H1 (cell line): ENCODE measurements at regions not wholly inside any gene's neighbourhood (a gene's known extent, or its start where the extent isn't known, plus 50 kb on each side); places are given as distances from the start of the nearest gene placed in this dataset.
A peak's percentile ranks its signal among the peaks of the same experiment; 100 is the strongest.

Source experiments
- ASH2L ChIP-seq: fragments of 200-600, 300-600 bp; sonication (generic); IDR thresholded peaks from one replicate; pipeline ENCODE4 v1.7.1; 2017; ENCODE audit warnings: low read length
- BACH1 ChIP-seq: IDR thresholded peaks from 2 replicates; pipeline ENCODE4 v1.6.1; 2012; ENCODE audit warnings: low read length, improper control_type of control experiment
- BRCA1 ChIP-seq: IDR thresholded peaks from 2 replicates; pipeline ENCODE4 v1.6.1; 2012; ENCODE audit warnings: low read depth, low read length, improper control_type of control experiment
- CBX5 ChIP-seq: fragments of 300-800, 300-1000 bp; sonication (generic); IDR thresholded peaks from 2 replicates; pipeline ENCODE4 v1.7.1; 2016; ENCODE audit warnings: antibody characterized with exemption, low read length, low read depth
- EZH2 ChIP-seq: fragments of 200-600 bp; sonication (generic); IDR thresholded peaks from 2 replicates; pipeline ENCODE4 v1.7.1; 2012; ENCODE audit warnings: low read depth, mild to moderate bottlenecking, moderate library complexity, low read length, inconsistent platforms; ENCODE audit not compliant: severe bottlenecking
- HDAC2 ChIP-seq, 2 experiments: fragments of 300-600 bp in 1 of 2; sonication (generic) in 1 of 2; IDR thresholded peaks; 2 replicates each; pipeline ENCODE4 v1.6.1; 2011 to 2012; ENCODE audit warnings: low read depth in 2 of 2, low read length in 2 of 2, mild to moderate bottlenecking in 2 of 2, moderate library complexity in 2 of 2, borderline replicate concordance in 1 of 2, inconsistent platforms in 1 of 2
- JUND ChIP-seq: IDR thresholded peaks from 2 replicates; pipeline ENCODE4 v1.6.1; 2011; ENCODE audit warnings: mild to moderate bottlenecking, improper control_type of control experiment, low read length
- KDM4A ChIP-seq: IDR thresholded peaks from one replicate; pipeline ENCODE4 v1.7.1; 2012; ENCODE audit warnings: low read depth, mild to moderate bottlenecking, moderate library complexity, low read length, inconsistent platforms; ENCODE audit not compliant: severe bottlenecking
- KDM5A ChIP-seq: fragments of 200-600 bp; IDR thresholded peaks from 2 replicates; pipeline ENCODE4 v1.7.1; 2012; ENCODE audit warnings: mild to moderate bottlenecking, low read length, inconsistent platforms, mixed read lengths
- NANOG ChIP-seq: IDR thresholded peaks from 2 replicates; pipeline ENCODE4 v1.6.1; 2011; ENCODE audit warnings: low read length, low read depth, mild to moderate bottlenecking, inconsistent platforms; ENCODE audit not compliant: insufficient read depth, poor library complexity, severe bottlenecking
- NRF1 ChIP-seq: IDR thresholded peaks from 2 replicates; pipeline ENCODE4 v1.6.1; 2011; ENCODE audit warnings: mild to moderate bottlenecking, low read depth, low read length, improper control_type of control experiment
- POLR2A ChIP-seq, 2 experiments: IDR thresholded peaks; 1 replicate in 1 of 2; 2 replicates in 1 of 2; pipeline ENCODE4 v1.6.1; 2011; ENCODE audit warnings: low read depth in 2 of 2, low read length in 2 of 2, mild to moderate bottlenecking in 2 of 2; ENCODE audit errors: control extremely low read depth in 1 of 2
- POLR2AphosphoS5 ChIP-seq: IDR thresholded peaks from 2 replicates; pipeline ENCODE4 v1.6.1; 2011; ENCODE audit warnings: low read depth, low read length
- POU5F1 ChIP-seq: IDR thresholded peaks from 2 replicates; pipeline ENCODE4 v1.6.1; 2011; ENCODE audit warnings: low read depth, mild to moderate bottlenecking, low read length, moderate library complexity
- RFX5 ChIP-seq: IDR thresholded peaks from 2 replicates; pipeline ENCODE4 v1.6.1; 2011; ENCODE audit warnings: low read depth, low read length, improper control_type of control experiment, borderline replicate concordance
- RNF2 ChIP-seq: fragments of 200-900, 300-1000 bp; sonication (generic); IDR thresholded peaks from 2 replicates; pipeline ENCODE4 v1.7.1; 2016; ENCODE audit warnings: borderline replicate concordance, low read depth, mild to moderate bottlenecking, antibody characterized with exemption, low read length; ENCODE audit not compliant: poor library complexity, severe bottlenecking; ENCODE audit errors: missing control alignments
- SIN3A ChIP-seq, 2 experiments: IDR thresholded peaks in 1 of 2; conservative IDR thresholded peaks in 1 of 2; 2 replicates each; pipeline ENCODE4 v1.6.1; 2011 to 2012; ENCODE audit warnings: low read length in 2 of 2, improper control_type of control experiment in 1 of 2, low read depth in 1 of 2, mild to moderate bottlenecking in 1 of 2
- SIX5 ChIP-seq: IDR thresholded peaks from 2 replicates; pipeline ENCODE4 v1.6.1; 2011; ENCODE audit warnings: mild to moderate bottlenecking, low read depth, low read length
- SP1 ChIP-seq: IDR thresholded peaks from 2 replicates; pipeline ENCODE4 v1.6.1; 2011; ENCODE audit warnings: low read depth, low read length
- SP2 ChIP-seq: IDR thresholded peaks from 2 replicates; pipeline ENCODE4 v1.6.1; 2012; ENCODE audit warnings: mild to moderate bottlenecking, low read length, inconsistent platforms
- SP4 ChIP-seq: IDR thresholded peaks from 2 replicates; pipeline ENCODE4 v1.6.1; 2012; ENCODE audit warnings: low read length, inconsistent platforms
- SRF ChIP-seq: IDR thresholded peaks from 2 replicates; pipeline ENCODE4 v1.6.1; 2011; ENCODE audit warnings: mild to moderate bottlenecking, low read depth, low read length, moderate library complexity
- TCF12 ChIP-seq: IDR thresholded peaks from 2 replicates; pipeline ENCODE4 v1.6.1; 2011; ENCODE audit warnings: low read depth, mild to moderate bottlenecking, low read length
- USF2 ChIP-seq: IDR thresholded peaks from 2 replicates; pipeline ENCODE4 v1.6.1; 2011; ENCODE audit warnings: low read length, improper control_type of control experiment
- ZNF274 ChIP-seq: IDR thresholded peaks from 2 replicates; pipeline ENCODE4 v1.7.0; 2012; ENCODE audit warnings: low read length, borderline replicate concordance; ENCODE audit errors: extremely low read depth

DNA sequence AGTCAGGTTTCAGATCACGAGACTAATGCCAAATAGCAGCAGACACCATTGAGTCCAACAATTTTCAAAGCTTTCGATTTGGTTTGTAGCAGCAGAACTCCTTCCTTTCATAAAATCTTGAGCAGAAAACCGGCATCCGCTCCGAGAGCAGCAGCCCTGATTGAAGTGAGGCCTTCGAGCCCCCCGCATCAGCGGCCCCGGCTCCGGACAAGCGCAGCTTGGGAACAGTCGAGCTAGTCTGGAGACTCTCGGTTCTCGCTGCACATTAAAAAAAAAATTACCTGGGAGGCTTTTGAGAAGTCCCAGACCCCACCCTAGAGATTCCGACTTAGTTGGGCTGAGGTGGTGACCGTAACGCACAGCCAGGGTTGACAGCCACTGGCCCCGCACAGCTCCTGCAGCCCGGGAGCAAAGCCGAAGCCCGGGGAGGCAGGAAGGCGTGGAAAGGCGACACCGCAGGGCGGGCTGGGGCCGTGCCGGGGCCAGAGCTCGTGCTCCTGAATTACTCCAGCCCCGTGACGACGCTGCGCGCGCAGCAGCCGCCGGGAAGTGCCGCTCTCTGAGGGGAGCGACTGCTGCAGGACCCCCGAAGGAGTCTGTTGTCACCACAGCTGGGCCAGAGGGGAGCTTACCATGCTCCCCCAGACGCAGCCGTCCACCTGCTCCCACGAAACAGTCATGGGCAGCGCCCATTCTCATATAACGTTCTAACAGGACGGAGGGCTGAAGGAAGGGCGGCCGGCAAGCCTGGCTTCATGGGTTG, 57.8 kb downstream of the SPATA19 start (continued):
- TF ChIP-seq NRF1 (no peak), SIX5 (no peak), SP4 (no peak), USF2 (0 out of 2 replicates have a peak, but pooled peaks have one; percentile 39), RFX5 (no peak), ASH2L (peak; percentile 39), CBX5 (no peak), BACH1 (no peak), BRCA1 (no peak), SRF (no peak), NANOG (no peak), POLR2A (IDR thresholded peaks at IDR 0.05; ENCODE audit: control extremely low read depth in 1 of 2, low read depth in 2 of 2, low read length in 2 of 2) (no peak), KDM4A (peak; percentile 80), POLR2AphosphoS5 (no peak), EZH2 (peak; percentile 54), KDM5A (no peak), RNF2 (peak; percentile 31), SIN3A (conservative IDR thresholded peaks at IDR 0.05 in 1 of 2, IDR thresholded peaks at IDR 0.05 in 1 of 2; ENCODE audit: low read depth in 1 of 2, low read length in 2 of 2) (no peak), TCF12 (no peak), SP1 (no peak), HDAC2 (IDR thresholded peaks at IDR 0.05; ENCODE audit: borderline replicate concordance in 1 of 2, low read depth in 2 of 2, low read length in 2 of 2) (no peak), ZNF274 (no peak), JUND (no peak), SP2 (no peak), POU5F1 (no peak)
- TF ChIP-seq, all 59 proteins: peak for 11
